NCI-H128 (cell line): ENCODE measurements at regions not wholly inside any gene's neighbourhood (a gene's known extent, or its start where the extent isn't known, plus 50 kb on each side); places are given as distances from the start of the nearest gene placed in this dataset.

Source experiments
- DNase-seq: peaks from one replicate; lab custom pipeline; 2025; ENCODE audit not compliant: unreplicated experiment; lab: John Stamatoyannopoulos, UW

- no peak for DNase-seq
Measured at GRCh38 chrX:14194711-14195110, 165.0 kb upstream of the GEMIN8 start.

- DNase-seq, result no peak
Measured at GRCh38 chrX:14193547-14193946, 163.9 kb upstream of the GEMIN8 start.

GRCh38 chrX:14173873-14174272, 144.2 kb upstream of the GEMIN8 start:
- DNase-seq, result no peak

GRCh38 chrX:14164828-14165227, 135.1 kb upstream of the GEMIN8 start:
- DNase-seq, result no peak

DNA sequence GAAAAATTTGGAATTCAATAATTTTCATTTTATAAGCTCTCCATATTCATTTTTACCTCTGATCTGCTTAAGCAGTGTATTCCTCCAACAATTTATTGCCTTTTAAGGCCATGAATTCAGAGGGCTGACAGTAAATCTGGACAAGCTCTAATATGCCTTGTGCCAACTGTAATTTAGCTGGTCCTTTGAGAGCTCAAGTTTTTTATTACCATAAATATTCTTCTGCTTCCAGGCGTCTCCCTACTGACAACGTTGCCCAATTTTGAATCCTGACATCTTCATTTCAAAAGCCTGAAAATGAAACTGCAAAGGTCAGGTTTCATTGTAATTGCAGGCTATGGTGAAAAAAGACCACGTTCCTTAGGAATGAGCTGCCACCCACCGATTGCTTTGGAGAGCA, 95.8 kb upstream of the GEMIN8 start:
- DNase-seq, result no peak

- no peak for DNase-seq
Measured at GRCh38 chrX:14124562-14124961, 94.9 kb upstream of the GEMIN8 start.

DNA sequence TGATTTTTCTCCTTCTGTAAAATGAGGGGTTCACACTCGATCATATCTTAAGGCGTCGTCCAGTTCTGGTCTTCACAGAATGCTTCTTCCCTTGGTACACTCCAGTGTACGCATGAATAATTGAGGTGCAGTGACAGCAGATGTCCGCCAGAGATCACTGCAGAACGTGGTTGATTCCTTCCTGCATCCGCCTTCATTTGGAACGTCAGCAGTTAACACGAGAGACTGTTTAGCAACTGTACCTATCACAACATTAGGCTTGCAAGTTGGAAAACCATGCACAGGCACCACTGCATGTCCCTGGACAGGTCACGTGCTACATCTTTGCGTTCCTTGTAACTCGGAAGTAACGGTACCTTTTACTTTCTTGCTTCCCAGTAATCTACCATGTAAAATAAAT, 66.0 kb upstream of the GEMIN8 start:
- DNase-seq, result no peak

- no peak for DNase-seq
Measured at GRCh38 chrX:14094191-14094590, 64.5 kb upstream of the GEMIN8 start.

DNA sequence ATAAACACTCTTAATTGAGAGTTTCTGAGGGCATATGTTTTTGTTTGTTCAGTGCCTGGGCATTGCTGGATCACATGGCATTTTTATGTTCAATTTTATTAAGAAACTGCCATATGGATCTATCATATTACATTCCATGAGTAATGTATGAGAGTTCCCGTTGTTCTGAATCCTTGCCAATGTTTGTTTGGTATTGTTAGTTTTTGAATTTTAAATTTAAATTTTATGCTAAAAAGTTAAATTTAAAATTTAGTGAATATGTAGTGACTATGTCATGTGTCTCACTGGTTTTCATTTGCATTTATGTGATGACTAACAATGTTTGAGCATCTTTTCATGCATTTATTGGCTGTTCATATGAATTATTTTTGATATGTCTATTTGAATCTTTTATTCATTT, 54.8 kb upstream of the GEMIN8 start:
- DNase-seq, result no peak

GRCh38 chrX:14083783-14084182, 54.1 kb upstream of the GEMIN8 start:
- DNase-seq, result no peak

DNA sequence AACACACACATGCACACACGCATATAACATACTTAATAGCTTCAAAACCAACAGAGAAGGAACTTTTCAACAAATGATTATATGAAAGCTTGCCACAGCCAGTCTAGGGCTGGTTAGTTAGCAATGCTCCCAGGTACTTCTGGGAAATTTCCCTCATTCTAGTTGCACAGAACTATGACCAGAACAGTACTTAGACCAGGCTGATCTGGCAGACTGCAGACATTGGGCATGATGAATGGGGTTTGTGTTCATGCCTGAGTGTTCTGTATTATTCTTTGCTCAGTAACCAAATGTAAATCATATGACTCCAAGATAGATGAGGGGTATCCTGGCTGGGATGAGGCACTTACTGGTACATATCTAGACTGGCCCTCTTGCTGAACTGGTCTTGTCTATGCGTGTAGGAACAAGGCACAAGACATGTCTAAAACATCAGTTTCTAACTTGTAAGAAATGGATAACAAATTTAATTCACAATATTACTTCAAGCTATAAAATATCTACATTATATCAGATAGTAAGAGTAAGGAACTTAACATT, 50.3 kb upstream of the GEMIN8 start:
- no peak for DNase-seq
